Peyer's patch (tissue), 4 donors: ENCODE measurements at regions not wholly inside any gene's neighbourhood (a gene's known extent, or its start where the extent isn't known, plus 50 kb on each side); places are given as distances from the start of the nearest gene placed in this dataset.

ENCODE experiments used
- POLR2A ChIP-seq, 2 donors: fragments of 450-650 bp; IDR thresholded peaks; one replicate each; pipeline ENCODE4 v1.5.1; 2017; ENCODE audit warnings: antibody characterized with exemption in 2 of 2, mild to moderate bottlenecking in 2 of 2, moderate library complexity in 2 of 2
- TF ChIP-seq, protein P1 (sequence below), 6 experiments: fragments of 450-650 bp in 4 of 6; fragments of 200-600 bp in 2 of 6; sonication (generic) in 1 of 6; IDR thresholded peaks; one replicate each; pipeline ENCODE4 v1.5.1; 2017 to 2019; ENCODE audit warnings: antibody characterized with exemption in 6 of 6, mild to moderate bottlenecking in 3 of 6, moderate library complexity in 1 of 6

DNA sequence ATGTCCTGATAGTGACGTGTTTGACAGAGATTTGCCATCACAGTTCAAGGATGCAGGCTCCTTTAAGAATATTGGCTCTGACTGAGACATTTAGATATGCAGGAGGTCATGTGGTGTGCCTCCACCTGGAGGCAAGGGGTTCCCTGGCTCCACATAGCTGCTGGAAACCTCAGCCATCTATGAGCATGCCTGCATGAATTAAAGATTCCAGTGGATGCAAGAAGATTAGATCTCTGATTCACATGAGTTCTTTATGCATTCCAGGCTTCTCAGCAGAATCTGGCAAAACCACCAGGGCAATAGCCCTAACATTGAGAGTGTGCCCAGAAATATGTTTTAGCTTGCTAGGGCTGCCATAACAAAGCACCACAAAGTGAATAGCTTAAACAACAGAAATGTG lies 298.5 kb upstream of the AADAT start:
- TF ChIP-seq, protein P1, sequence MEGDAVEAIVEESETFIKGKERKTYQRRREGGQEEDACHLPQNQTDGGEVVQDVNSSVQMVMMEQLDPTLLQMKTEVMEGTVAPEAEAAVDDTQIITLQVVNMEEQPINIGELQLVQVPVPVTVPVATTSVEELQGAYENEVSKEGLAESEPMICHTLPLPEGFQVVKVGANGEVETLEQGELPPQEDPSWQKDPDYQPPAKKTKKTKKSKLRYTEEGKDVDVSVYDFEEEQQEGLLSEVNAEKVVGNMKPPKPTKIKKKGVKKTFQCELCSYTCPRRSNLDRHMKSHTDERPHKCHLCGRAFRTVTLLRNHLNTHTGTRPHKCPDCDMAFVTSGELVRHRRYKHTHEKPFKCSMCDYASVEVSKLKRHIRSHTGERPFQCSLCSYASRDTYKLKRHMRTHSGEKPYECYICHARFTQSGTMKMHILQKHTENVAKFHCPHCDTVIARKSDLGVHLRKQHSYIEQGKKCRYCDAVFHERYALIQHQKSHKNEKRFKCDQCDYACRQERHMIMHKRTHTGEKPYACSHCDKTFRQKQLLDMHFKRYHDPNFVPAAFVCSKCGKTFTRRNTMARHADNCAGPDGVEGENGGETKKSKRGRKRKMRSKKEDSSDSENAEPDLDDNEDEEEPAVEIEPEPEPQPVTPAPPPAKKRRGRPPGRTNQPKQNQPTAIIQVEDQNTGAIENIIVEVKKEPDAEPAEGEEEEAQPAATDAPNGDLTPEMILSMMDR (IDR thresholded peaks at IDR 0.05) = no peak
- TF ChIP-seq POLR2A (IDR thresholded peaks at IDR 0.05) = no peak
